Endodermal cell (in vitro differentiated cells): ENCODE measurements at regions not wholly inside any gene's neighbourhood (a gene's known extent, or its start where the extent isn't known, plus 50 kb on each side); places are given as distances from the start of the nearest gene placed in this dataset.

Experiments used
- DNase-seq: peaks from one replicate; pipeline ENCODE4 v3.0.0-alpha.2; 2017
- H3K27ac ChIP-seq: 2 replicates; pipeline ENCODE4 v1.5.1; 2013; ENCODE audit warnings: mild to moderate bottlenecking, low read depth, low read length, moderate library complexity
- H3K27me3 ChIP-seq: 2 replicates; pipeline ENCODE4 v1.6.1; 2013; ENCODE audit warnings: mild to moderate bottlenecking, low read length, moderate library complexity; ENCODE audit not compliant: insufficient read depth, control insufficient read depth, poor library complexity, severe bottlenecking
- H3K36me3 ChIP-seq: 2 replicates; pipeline ENCODE4 v1.7.0; 2013; ENCODE audit warnings: mild to moderate bottlenecking, low read length, moderate library complexity; ENCODE audit not compliant: control insufficient read depth, insufficient read depth
- H3K4me1 ChIP-seq: one replicate; pipeline ENCODE4 v1.7.0; 2013; ENCODE audit warnings: low read length; ENCODE audit not compliant: control insufficient read depth, insufficient read depth
- H3K4me3 ChIP-seq: 2 replicates; pipeline ENCODE4 v1.5.1; 2013; ENCODE audit warnings: mild to moderate bottlenecking, low read length, moderate library complexity
- H3K9ac ChIP-seq: 2 replicates; pipeline ENCODE4 v1.6.1; 2013; ENCODE audit warnings: mild to moderate bottlenecking, low read length, moderate library complexity; ENCODE audit not compliant: poor library complexity, severe bottlenecking; ENCODE audit errors: extremely low read depth
- H3K9me3 ChIP-seq: 2 replicates; pipeline ENCODE4 v1.6.1; 2013; ENCODE audit warnings: mild to moderate bottlenecking, low read length, moderate library complexity; ENCODE audit not compliant: control insufficient read depth
- H3K27ac Mint-ChIP-seq: 2 replicates; pipeline ENCODE4 v1.8.0; 2020; ENCODE audit warnings: mixed read lengths
- H3K27me3 Mint-ChIP-seq: 2 replicates; pipeline ENCODE4 v1.8.0; 2021; ENCODE audit warnings: mild to moderate bottlenecking, mixed read lengths; ENCODE audit not compliant: insufficient read depth
- H3K36me3 Mint-ChIP-seq: 2 replicates; pipeline ENCODE4 v1.8.0; 2020; ENCODE audit warnings: low read depth, mixed read lengths
- H3K4me1 Mint-ChIP-seq: 2 replicates; pipeline ENCODE4 v1.8.0; 2020; ENCODE audit warnings: mixed read lengths
- H3K4me3 Mint-ChIP-seq: 2 replicates; pipeline ENCODE4 v1.8.0; 2020; ENCODE audit warnings: mild to moderate bottlenecking, moderate library complexity, mixed read lengths
- H3K9me3 Mint-ChIP-seq: 2 replicates; pipeline ENCODE4 v1.8.0; 2020; ENCODE audit warnings: mild to moderate bottlenecking, mixed read lengths
- WGBS, 2 experiments: methylation state at CpG; one replicate each; pipeline versions ENCODE4 v1.1.5 to v1.1.7; 2013; ENCODE audit warnings: missing lambda C conversion rate in 2 of 2, mixed read lengths in 1 of 2; ENCODE audit not compliant: insufficient coverage in 1 of 2, insufficient read length in 1 of 2; 5-methylcytosine and 5-hydroxymethylcytosine counted together
- TF ChIP-seq, protein P1 (sequence below): fragments of 200-600 bp; sonication (generic); conservative IDR thresholded peaks from 2 replicates; pipeline ENCODE4 v1.5.0; 2021; ENCODE audit warnings: antibody characterized with exemption, mild to moderate bottlenecking

DNA sequence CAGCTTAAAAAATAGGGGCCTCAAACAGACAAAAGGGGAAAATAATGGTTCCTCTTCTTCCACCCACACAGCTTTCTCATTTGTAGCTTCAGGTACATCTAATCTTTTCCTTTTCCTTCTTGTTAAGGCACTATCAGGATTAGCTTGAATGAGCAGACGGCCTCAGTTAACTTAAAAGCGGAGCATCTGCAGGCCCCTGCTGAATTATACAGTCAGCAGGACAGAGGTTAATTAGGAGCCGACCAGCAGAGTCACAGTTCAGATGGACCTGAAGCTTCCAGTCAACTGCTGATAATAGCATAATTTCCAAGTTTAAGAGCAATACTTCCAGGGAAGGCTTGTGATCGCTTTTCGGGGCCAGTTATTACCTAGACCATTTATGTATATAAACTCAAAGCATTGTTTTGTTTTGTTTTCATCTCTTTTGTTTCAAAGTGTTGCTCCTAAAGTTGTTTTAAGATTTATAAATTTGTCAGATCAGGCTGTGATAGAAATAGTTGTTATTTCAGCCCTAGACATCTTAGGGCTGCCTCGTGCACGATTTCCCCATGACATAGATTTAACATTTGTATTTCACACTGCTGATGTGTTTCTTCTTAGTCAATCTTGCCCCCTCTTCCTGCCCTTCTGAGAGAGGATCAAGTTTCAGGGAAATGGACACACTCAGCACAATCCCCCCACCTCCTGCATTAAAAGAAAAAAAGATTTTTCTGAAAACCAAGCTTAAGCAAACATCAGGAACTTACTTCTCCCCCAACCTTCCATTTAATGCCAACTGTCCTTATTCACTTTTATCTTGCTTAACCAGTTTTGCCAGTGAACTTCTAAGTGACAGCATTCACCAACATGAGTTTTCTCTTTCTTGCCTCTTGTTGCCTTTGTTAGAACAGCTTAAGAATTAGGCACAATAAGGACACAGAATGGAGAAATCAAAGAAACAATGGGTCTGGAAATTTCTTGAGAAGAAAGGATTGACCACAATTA is 449.8 kb downstream of the ARHGEF28 start:
- Histone ChIP-seq H3K9me3 (no peaks in the 10 kb centered on the region), H3K27ac (no peak overlapping the region), H3K36me3 (no peaks in the 10 kb centered on the region), H3K9ac (no peak overlapping the region), H3K27me3 (no peaks in the 10 kb centered on the region), H3K4me3 (no peak overlapping the region), H3K4me1 (peaks cover 19% of the 10 kb centered on the region)
- no peak for DNase-seq
- Mint-ChIP-seq H3K27me3 (no peaks in the 10 kb centered on the region), H3K4me3 (no peak overlapping the region), H3K4me1 (peaks cover 58% of the 10 kb centered on the region), H3K27ac (no peak overlapping the region), H3K9me3 (no peaks in the 10 kb centered on the region), H3K36me3 (no peaks in the 10 kb centered on the region)
- 60 to 64% methylated on average over 5 to 7 of the region's 7 CpGs for WGBS, 2 experiments
- TF ChIP-seq, protein P1, sequence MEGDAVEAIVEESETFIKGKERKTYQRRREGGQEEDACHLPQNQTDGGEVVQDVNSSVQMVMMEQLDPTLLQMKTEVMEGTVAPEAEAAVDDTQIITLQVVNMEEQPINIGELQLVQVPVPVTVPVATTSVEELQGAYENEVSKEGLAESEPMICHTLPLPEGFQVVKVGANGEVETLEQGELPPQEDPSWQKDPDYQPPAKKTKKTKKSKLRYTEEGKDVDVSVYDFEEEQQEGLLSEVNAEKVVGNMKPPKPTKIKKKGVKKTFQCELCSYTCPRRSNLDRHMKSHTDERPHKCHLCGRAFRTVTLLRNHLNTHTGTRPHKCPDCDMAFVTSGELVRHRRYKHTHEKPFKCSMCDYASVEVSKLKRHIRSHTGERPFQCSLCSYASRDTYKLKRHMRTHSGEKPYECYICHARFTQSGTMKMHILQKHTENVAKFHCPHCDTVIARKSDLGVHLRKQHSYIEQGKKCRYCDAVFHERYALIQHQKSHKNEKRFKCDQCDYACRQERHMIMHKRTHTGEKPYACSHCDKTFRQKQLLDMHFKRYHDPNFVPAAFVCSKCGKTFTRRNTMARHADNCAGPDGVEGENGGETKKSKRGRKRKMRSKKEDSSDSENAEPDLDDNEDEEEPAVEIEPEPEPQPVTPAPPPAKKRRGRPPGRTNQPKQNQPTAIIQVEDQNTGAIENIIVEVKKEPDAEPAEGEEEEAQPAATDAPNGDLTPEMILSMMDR = no peak

DNA sequence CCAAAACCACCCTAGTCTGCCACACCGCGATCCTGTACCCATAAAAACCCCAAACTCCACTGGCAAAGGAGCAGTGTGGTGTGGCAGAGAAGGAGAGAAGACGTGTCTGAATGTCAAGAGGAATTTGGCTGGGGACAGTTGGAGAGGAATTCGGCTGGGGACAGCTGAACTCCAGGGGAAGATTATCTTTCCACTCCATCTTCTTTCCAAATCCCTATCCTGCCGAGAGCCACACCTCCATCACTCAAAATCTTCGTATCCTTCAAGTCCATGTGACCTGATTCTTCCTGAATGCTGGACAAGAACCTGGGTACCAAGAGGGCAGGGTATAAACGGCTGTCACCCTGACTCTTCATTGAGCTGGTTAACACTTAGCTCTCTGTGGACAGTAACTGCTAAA is 448.1 kb downstream of the ARHGEF28 start:
- no peak overlapping the region for H3K4me3 ChIP-seq
- H3K9me3 Mint-ChIP-seq = no peaks in the 10 kb centered on the region
- no peak overlapping the region for H3K4me3 Mint-ChIP-seq
- no peaks in the 10 kb centered on the region for H3K27me3 ChIP-seq
- 87 to 89% methylated on average over 4 to 7 of the region's 7 CpGs for WGBS, 2 experiments
- H3K36me3 ChIP-seq = no peaks in the 10 kb centered on the region
- H3K9me3 ChIP-seq = no peaks in the 10 kb centered on the region
- TF ChIP-seq, protein P1 = no peak
- DNase-seq = no peak
- no peaks in the 10 kb centered on the region for H3K36me3 Mint-ChIP-seq
- H3K27ac ChIP-seq = no peak overlapping the region
- no peak overlapping the region for H3K27ac Mint-ChIP-seq
- H3K4me1 ChIP-seq = peaks cover 15% of the 10 kb centered on the region
- no peaks in the 10 kb centered on the region for H3K27me3 Mint-ChIP-seq
- H3K4me1 Mint-ChIP-seq = peaks cover 48% of the 10 kb centered on the region
- H3K9ac ChIP-seq = no peak overlapping the region

DNA sequence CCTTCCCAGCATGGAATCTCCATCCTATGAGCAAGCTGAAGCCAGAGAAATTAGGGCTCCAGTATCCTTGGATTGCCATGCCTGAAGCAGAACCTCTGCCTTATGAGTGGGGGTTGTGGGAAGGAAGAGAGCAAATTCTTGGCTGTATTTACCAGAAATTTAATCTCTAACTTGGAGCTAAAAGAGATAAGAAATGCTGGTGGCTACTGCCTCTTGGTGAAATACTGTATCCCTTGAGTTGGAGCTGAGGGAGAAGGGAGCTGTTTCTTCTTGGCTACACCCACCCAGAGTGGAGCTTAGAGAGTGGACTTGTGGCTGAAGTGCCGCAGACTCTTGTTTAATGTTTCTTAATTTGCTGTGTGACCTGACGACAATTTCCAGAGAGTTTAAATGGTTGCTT is 447.3 kb downstream of the ARHGEF28 start:
- Histone ChIP-seq H3K36me3 (no peaks in the 10 kb centered on the region), H3K27me3 (no peaks in the 10 kb centered on the region), H3K9ac (no peak overlapping the region), H3K4me1 (peaks cover 15% of the 10 kb centered on the region), H3K4me3 (peak overlapping the region; percentile 18), H3K27ac (no peak overlapping the region), H3K9me3 (no peaks in the 10 kb centered on the region)
- 93 to 94% methylated on average over 2 of the region's 2 CpGs for WGBS, 2 experiments
- H3K4me3 Mint-ChIP-seq = no peak overlapping the region
- no peaks in the 10 kb centered on the region for H3K9me3 Mint-ChIP-seq
- TF ChIP-seq, protein P1 = no peak
- DNase-seq = no peak
- no peaks in the 10 kb centered on the region for H3K27me3 Mint-ChIP-seq
- H3K36me3 Mint-ChIP-seq = no peaks in the 10 kb centered on the region
- peaks cover 48% of the 10 kb centered on the region for H3K4me1 Mint-ChIP-seq
- no peak overlapping the region for H3K27ac Mint-ChIP-seq
